ENCODE measurements at regions not wholly inside any gene's neighbourhood (a gene's known extent, or its start where the extent isn't known, plus 50 kb on each side); places are given as distances from the start of the nearest gene placed in this dataset.

DNA sequence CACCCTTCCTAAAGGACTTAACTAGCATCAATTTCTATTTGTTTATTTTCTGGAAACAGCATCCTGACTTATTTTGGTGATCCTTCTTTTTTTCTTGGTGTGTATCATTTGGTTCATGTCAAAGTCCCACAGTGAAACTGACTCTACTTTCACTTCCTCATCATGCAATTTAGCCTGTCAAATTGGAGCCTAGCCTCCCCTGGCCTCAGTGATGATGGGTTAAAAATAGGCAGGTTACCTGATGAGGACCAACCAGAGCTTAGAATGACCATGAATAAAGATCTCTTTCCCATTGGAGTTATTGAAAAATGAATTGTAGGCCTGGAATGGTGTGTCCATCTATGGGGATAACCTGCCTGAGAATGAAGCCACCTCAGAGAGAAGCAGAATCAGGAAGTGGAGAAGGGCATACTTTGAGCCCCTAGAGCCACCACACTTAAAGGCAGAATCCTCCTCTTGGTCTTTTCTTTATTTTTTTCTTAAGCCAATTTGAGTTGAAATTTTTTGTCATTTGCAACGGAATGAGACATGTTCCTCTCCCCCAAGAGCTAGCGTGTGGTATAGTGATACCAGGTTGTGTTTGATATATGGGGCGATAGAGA lies 105.6 kb downstream of the BTBD3 start (continued):
- TF ChIP-seq, protein P1, sequence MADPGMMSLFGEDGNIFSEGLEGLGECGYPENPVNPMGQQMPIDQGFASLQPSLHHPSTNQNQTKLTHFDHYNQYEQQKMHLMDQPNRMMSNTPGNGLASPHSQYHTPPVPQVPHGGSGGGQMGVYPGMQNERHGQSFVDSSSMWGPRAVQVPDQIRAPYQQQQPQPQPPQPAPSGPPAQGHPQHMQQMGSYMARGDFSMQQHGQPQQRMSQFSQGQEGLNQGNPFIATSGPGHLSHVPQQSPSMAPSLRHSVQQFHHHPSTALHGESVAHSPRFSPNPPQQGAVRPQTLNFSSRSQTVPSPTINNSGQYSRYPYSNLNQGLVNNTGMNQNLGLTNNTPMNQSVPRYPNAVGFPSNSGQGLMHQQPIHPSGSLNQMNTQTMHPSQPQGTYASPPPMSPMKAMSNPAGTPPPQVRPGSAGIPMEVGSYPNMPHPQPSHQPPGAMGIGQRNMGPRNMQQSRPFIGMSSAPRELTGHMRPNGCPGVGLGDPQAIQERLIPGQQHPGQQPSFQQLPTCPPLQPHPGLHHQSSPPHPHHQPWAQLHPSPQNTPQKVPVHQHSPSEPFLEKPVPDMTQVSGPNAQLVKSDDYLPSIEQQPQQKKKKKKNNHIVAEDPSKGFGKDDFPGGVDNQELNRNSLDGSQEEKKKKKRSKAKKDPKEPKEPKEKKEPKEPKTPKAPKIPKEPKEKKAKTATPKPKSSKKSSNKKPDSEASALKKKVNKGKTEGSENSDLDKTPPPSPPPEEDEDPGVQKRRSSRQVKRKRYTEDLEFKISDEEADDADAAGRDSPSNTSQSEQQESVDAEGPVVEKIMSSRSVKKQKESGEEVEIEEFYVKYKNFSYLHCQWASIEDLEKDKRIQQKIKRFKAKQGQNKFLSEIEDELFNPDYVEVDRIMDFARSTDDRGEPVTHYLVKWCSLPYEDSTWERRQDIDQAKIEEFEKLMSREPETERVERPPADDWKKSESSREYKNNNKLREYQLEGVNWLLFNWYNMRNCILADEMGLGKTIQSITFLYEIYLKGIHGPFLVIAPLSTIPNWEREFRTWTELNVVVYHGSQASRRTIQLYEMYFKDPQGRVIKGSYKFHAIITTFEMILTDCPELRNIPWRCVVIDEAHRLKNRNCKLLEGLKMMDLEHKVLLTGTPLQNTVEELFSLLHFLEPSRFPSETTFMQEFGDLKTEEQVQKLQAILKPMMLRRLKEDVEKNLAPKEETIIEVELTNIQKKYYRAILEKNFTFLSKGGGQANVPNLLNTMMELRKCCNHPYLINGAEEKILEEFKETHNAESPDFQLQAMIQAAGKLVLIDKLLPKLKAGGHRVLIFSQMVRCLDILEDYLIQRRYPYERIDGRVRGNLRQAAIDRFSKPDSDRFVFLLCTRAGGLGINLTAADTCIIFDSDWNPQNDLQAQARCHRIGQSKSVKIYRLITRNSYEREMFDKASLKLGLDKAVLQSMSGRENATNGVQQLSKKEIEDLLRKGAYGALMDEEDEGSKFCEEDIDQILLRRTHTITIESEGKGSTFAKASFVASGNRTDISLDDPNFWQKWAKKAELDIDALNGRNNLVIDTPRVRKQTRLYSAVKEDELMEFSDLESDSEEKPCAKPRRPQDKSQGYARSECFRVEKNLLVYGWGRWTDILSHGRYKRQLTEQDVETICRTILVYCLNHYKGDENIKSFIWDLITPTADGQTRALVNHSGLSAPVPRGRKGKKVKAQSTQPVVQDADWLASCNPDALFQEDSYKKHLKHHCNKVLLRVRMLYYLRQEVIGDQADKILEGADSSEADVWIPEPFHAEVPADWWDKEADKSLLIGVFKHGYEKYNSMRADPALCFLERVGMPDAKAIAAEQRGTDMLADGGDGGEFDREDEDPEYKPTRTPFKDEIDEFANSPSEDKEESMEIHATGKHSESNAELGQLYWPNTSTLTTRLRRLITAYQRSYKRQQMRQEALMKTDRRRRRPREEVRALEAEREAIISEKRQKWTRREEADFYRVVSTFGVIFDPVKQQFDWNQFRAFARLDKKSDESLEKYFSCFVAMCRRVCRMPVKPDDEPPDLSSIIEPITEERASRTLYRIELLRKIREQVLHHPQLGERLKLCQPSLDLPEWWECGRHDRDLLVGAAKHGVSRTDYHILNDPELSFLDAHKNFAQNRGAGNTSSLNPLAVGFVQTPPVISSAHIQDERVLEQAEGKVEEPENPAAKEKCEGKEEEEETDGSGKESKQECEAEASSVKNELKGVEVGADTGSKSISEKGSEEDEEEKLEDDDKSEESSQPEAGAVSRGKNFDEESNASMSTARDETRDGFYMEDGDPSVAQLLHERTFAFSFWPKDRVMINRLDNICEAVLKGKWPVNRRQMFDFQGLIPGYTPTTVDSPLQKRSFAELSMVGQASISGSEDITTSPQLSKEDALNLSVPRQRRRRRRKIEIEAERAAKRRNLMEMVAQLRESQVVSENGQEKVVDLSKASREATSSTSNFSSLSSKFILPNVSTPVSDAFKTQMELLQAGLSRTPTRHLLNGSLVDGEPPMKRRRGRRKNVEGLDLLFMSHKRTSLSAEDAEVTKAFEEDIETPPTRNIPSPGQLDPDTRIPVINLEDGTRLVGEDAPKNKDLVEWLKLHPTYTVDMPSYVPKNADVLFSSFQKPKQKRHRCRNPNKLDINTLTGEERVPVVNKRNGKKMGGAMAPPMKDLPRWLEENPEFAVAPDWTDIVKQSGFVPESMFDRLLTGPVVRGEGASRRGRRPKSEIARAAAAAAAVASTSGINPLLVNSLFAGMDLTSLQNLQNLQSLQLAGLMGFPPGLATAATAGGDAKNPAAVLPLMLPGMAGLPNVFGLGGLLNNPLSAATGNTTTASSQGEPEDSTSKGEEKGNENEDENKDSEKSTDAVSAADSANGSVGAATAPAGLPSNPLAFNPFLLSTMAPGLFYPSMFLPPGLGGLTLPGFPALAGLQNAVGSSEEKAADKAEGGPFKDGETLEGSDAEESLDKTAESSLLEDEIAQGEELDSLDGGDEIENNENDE (IDR thresholded peaks at IDR 0.05; ENCODE audit: low read depth, low read length) = no peak
- TF ChIP-seq CBX8 (IDR thresholded peaks at IDR 0.05; ENCODE audit: borderline replicate concordance, extremely low read depth, low read depth, low read length, poor library complexity, severe bottlenecking) (no peak), ESRRA (IDR thresholded peaks at IDR 0.05; ENCODE audit: borderline replicate concordance, low read depth) (no peak), ZNF584 (CRISPR knock-in tag; IDR thresholded peaks at IDR 0.05; ENCODE audit: low read depth) (no peak), NCOA2 (IDR thresholded peaks at IDR 0.05; ENCODE audit: partially characterized antibody in 2 of 2) (no peak), ZBTB49 (CRISPR knock-in tag; IDR thresholded peaks at IDR 0.05; ENCODE audit: borderline replicate concordance) (no peak), EHMT2 (IDR thresholded peaks at IDR 0.05) (no peak), PCBP2 (IDR thresholded peaks at IDR 0.05; ENCODE audit: low read depth, low read length, poor library complexity, severe bottlenecking) (no peak), EWSR1 (IDR thresholded peaks at IDR 0.05; ENCODE audit: borderline replicate concordance, low read depth, partially characterized antibody) (no peak)
- TF ChIP-seq, protein P2, sequence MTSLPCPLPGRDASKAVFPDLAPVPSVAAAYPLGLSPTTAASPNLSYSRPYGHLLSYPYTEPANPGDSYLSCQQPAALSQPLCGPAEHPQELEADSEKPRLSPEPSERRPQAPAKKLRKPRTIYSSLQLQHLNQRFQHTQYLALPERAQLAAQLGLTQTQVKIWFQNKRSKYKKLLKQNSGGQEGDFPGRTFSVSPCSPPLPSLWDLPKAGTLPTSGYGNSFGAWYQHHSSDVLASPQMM (CRISPR knock-in tag; IDR thresholded peaks at IDR 0.05) = no peak
